Loucy (cell line): ENCODE measurements at regions not wholly inside any gene's neighbourhood (a gene's known extent, or its start where the extent isn't known, plus 50 kb on each side); places are given as distances from the start of the nearest gene placed in this dataset.

ENCODE experiments used
- EZH2phosphoT487 ChIP-seq: fragments of 200-600 bp; IDR thresholded peaks from 2 replicates; pipeline ENCODE4 v1.6.1; 2018; ENCODE audit warnings: antibody characterized with exemption, mild to moderate bottlenecking, moderate library complexity, borderline replicate concordance
- TF ChIP-seq, protein P1 (sequence below): fragments of 200-600 bp; sonication (generic); conservative IDR thresholded peaks from 2 replicates; pipeline ENCODE4 v1.5.1; 2014; ENCODE audit warnings: mild to moderate bottlenecking, antibody characterized with exemption, low read length

DNA sequence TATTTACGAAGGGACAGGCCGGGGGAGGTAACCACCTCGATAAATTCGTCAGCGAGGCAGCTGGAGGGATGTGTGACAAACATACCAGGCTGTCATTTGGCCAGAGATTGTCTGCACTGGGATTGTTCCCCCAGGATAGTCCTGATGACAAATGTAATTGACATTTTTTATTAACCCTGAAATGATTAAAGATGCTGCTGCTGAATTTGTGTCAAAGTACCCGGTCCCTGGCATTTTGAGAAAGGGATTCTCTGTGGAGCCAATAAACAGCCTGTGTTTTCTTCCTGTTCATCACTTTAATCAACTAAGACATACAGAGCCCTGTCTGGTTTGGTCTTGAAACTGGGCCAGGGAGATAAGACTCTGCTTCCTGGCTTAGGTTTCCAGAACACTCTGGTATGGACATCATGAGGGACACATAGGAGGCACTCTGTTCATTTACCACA, 117.6 kb downstream of the SLC25A47 start:
- TF ChIP-seq, protein P1, sequence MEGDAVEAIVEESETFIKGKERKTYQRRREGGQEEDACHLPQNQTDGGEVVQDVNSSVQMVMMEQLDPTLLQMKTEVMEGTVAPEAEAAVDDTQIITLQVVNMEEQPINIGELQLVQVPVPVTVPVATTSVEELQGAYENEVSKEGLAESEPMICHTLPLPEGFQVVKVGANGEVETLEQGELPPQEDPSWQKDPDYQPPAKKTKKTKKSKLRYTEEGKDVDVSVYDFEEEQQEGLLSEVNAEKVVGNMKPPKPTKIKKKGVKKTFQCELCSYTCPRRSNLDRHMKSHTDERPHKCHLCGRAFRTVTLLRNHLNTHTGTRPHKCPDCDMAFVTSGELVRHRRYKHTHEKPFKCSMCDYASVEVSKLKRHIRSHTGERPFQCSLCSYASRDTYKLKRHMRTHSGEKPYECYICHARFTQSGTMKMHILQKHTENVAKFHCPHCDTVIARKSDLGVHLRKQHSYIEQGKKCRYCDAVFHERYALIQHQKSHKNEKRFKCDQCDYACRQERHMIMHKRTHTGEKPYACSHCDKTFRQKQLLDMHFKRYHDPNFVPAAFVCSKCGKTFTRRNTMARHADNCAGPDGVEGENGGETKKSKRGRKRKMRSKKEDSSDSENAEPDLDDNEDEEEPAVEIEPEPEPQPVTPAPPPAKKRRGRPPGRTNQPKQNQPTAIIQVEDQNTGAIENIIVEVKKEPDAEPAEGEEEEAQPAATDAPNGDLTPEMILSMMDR, result no peak
- no peak for TF ChIP-seq EZH2phosphoT487
